Panc1 (cell line): ENCODE measurements at regions not wholly inside any gene's neighbourhood (a gene's known extent, or its start where the extent isn't known, plus 50 kb on each side); places are given as distances from the start of the nearest gene placed in this dataset.

Source experiments
- ATAC-seq: fragments of 200-7000 bp; cut with Tn5 transposase; 2 replicates; pipeline ENCODE4 v1.9.1; 2020; ENCODE audit warnings: mild to moderate bottlenecking, moderate library complexity
- BruUV-seq: library from RNA; stranded (reverse); fragments of 400-500 nt; replicated peaks from 2 replicates; lab custom pipeline; 2021; lab: Mats Ljungman, UMichigan
- CTCF ChIA-PET: fragments of 300-600 bp; sonication (Branson Sonifier 250); formaldehyde crosslinking; loops from one replicate; lab custom pipeline; 2022; ENCODE audit warnings: antibody characterized with exemption; lab: Charles Lee
- POLR2A ChIA-PET: fragments of 300-600 bp; sonication (Branson Sonifier 250); formaldehyde crosslinking; loops from one replicate; lab custom pipeline; 2022; ENCODE audit warnings: antibody characterized with exemption; lab: Charles Lee
- DNase-seq: peaks from one replicate; pipeline ENCODE4 v3.0.0-alpha.2; 2010; ENCODE audit warnings: low read depth, low spot score
- H3K27ac ChIP-seq: 2 replicates; pipeline ENCODE4 v1.5.1; 2011; ENCODE audit warnings: mild to moderate bottlenecking, low read length, inconsistent platforms
- H3K27me3 ChIP-seq: fragments of 200-500 bp; sonication (Bioruptor generic); 2 replicates; pipeline ENCODE4 v1.6.0; 2014; ENCODE audit warnings: low read length, inconsistent platforms; ENCODE audit not compliant: control insufficient read depth, insufficient read depth
- H3K36me3 ChIP-seq: fragments of 200-500 bp; sonication (Bioruptor generic); 2 replicates; pipeline ENCODE4 v1.5.1; 2014; ENCODE audit warnings: inconsistent platforms, mild to moderate bottlenecking, low read length, moderate library complexity; ENCODE audit not compliant: control insufficient read depth, insufficient read depth
- H3K4me1 ChIP-seq: 2 replicates; pipeline ENCODE4 v1.5.1; 2011; ENCODE audit warnings: inconsistent platforms, mild to moderate bottlenecking, low read length, moderate library complexity; ENCODE audit not compliant: control insufficient read depth, insufficient read depth
- H3K4me3 ChIP-seq, 2 experiments: 2 replicates each; pipeline ENCODE4 v1.5.1; 2011 to 2012; ENCODE audit warnings: low read depth in 2 of 2, low read length in 2 of 2, mild to moderate bottlenecking in 2 of 2, inconsistent platforms in 1 of 2, moderate library complexity in 1 of 2
- H3K9me3 ChIP-seq: fragments of 200-500 bp; sonication (Bioruptor generic); 2 replicates; pipeline ENCODE4 v1.5.1; 2014; ENCODE audit warnings: low read depth, mild to moderate bottlenecking, inconsistent platforms, low read length, moderate library complexity; ENCODE audit not compliant: control insufficient read depth, insufficient read depth
- POLR2AphosphoS5 ChIP-seq: IDR thresholded peaks from 2 replicates; pipeline ENCODE4 v1.6.1; 2012; ENCODE audit warnings: mild to moderate bottlenecking, low read depth, low read length, moderate library complexity
- SIN3A ChIP-seq: IDR thresholded peaks from 2 replicates; pipeline ENCODE4 v1.6.1; 2012; ENCODE audit warnings: low read depth, mild to moderate bottlenecking, low read length, moderate library complexity, borderline replicate concordance; ENCODE audit not compliant: insufficient read depth
- TCF7L2 ChIP-seq: IDR thresholded peaks from 2 replicates; pipeline ENCODE4 v1.6.1; 2011; ENCODE audit warnings: mild to moderate bottlenecking, low read depth, low read length, inconsistent platforms
- in situ Hi-C: cut with HindIII; loops from 2 replicates; pipeline ENCODE4 v1.10.0; 2016; ENCODE audit warnings: low sequenced_read_pairs, low pct_unique_long_range_greater_than_20kb
- intact Hi-C: fragments of 100-400 bp; cut with micrococcal nuclease; formaldehyde crosslinking; loops from one replicate; pipeline ENCODE4 v1.10.0; 2022; ENCODE audit not compliant: unreplicated experiment
- TF ChIP-seq, protein P1 (sequence below), 2 experiments: IDR thresholded peaks; 2 replicates each; pipeline ENCODE4 v1.6.1; 2011 to 2012; ENCODE audit warnings: low read depth in 2 of 2, control low read depth in 1 of 2, low read length in 1 of 2, mild to moderate bottlenecking in 1 of 2, moderate library complexity in 1 of 2; ENCODE audit not compliant: insufficient read depth in 1 of 2
- TF ChIP-seq, protein P2 (sequence below): fragments of 450-650 bp; IDR thresholded peaks from 2 replicates; pipeline ENCODE4 v1.5.1; 2017; ENCODE audit warnings: mild to moderate bottlenecking

DNA sequence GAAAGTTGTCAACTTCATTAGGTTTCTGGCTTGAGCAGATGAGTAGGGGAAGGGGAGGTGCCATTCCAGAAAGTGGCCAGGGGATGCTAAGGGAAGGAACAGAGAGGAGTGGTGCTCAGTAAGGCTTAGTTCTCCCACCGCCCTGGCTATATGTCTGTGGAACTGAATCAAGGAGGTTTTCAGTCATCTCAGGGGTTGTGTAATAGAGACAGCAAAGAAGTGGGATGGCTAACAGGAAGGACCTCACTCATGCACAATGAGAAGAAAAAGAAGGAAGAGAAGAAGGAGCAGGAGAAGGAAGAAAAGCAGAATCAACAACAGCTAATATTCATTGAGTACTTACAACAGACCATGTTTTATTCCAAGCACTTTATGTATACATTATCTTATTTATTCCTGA, 368.7 kb downstream of the MID1IP1 start:
- in situ Hi-C loops (no loop called here), intact Hi-C loops (no loop called here)
- H3K4me1 ChIP-seq, result no peaks in the 10 kb centered on the region

DNA sequence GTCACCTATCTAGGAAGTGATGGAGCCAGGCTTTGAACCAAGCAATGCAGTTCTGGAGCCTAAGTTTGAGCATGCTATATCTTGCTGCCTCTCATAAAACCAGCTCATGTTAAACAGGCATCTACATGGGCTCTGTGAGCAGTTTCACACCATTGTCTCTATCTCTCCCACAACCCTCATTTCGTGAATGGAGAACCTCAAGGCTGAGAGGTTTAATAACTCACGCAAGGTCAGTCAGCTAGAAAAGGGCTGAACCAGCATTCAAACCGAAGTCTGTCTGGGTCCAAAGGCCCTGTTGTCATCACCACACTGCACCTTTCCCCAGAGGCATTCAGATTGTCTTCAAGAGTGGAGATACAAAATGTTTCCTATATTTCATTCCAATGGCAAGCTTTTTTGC, 369.2 kb downstream of the MID1IP1 start:
- intact Hi-C loops (no loop called here), in situ Hi-C loops (no loop called here)
- BruUV-seq, result no TSS peak
- no peak overlapping the region for H3K27ac ChIP-seq
- H3K9me3 ChIP-seq, result no peaks in the 10 kb centered on the region
- H3K4me3 ChIP-seq, result no peak overlapping the region
- H3K4me1 ChIP-seq, result no peaks in the 10 kb centered on the region
- H3K27me3 ChIP-seq, result no peaks in the 10 kb centered on the region
- TF ChIP-seq TCF7L2 (no peak), POLR2AphosphoS5 (no peak), SIN3A (no peak)
- TF ChIP-seq, protein P1, sequence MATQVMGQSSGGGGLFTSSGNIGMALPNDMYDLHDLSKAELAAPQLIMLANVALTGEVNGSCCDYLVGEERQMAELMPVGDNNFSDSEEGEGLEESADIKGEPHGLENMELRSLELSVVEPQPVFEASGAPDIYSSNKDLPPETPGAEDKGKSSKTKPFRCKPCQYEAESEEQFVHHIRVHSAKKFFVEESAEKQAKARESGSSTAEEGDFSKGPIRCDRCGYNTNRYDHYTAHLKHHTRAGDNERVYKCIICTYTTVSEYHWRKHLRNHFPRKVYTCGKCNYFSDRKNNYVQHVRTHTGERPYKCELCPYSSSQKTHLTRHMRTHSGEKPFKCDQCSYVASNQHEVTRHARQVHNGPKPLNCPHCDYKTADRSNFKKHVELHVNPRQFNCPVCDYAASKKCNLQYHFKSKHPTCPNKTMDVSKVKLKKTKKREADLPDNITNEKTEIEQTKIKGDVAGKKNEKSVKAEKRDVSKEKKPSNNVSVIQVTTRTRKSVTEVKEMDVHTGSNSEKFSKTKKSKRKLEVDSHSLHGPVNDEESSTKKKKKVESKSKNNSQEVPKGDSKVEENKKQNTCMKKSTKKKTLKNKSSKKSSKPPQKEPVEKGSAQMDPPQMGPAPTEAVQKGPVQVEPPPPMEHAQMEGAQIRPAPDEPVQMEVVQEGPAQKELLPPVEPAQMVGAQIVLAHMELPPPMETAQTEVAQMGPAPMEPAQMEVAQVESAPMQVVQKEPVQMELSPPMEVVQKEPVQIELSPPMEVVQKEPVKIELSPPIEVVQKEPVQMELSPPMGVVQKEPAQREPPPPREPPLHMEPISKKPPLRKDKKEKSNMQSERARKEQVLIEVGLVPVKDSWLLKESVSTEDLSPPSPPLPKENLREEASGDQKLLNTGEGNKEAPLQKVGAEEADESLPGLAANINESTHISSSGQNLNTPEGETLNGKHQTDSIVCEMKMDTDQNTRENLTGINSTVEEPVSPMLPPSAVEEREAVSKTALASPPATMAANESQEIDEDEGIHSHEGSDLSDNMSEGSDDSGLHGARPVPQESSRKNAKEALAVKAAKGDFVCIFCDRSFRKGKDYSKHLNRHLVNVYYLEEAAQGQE (IDR thresholded peaks at IDR 0.05; ENCODE audit: insufficient read depth in 1 of 2, low read depth in 2 of 2, low read length in 1 of 2), result no peak
- TF ChIP-seq, protein P2, sequence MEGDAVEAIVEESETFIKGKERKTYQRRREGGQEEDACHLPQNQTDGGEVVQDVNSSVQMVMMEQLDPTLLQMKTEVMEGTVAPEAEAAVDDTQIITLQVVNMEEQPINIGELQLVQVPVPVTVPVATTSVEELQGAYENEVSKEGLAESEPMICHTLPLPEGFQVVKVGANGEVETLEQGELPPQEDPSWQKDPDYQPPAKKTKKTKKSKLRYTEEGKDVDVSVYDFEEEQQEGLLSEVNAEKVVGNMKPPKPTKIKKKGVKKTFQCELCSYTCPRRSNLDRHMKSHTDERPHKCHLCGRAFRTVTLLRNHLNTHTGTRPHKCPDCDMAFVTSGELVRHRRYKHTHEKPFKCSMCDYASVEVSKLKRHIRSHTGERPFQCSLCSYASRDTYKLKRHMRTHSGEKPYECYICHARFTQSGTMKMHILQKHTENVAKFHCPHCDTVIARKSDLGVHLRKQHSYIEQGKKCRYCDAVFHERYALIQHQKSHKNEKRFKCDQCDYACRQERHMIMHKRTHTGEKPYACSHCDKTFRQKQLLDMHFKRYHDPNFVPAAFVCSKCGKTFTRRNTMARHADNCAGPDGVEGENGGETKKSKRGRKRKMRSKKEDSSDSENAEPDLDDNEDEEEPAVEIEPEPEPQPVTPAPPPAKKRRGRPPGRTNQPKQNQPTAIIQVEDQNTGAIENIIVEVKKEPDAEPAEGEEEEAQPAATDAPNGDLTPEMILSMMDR, result no peak
- no peak for ATAC-seq
- H3K36me3 ChIP-seq, result no peaks in the 10 kb centered on the region
- ChIA-PET POLR2A (no interaction called here), CTCF (no interaction called here)
- DNase-seq, result no peak

More for the DNA sequence above, 368.7 kb downstream of the MID1IP1 start:
- no peak for ATAC-seq
- DNase-seq, result no peak
- H3K36me3 ChIP-seq, result no peaks in the 10 kb centered on the region
- H3K4me3 ChIP-seq, result no peak overlapping the region
- no TSS peak for BruUV-seq
- ChIA-PET POLR2A (no interaction called here), CTCF (no interaction called here)
- H3K27ac ChIP-seq, result no peak overlapping the region
- H3K27me3 ChIP-seq, result no peaks in the 10 kb centered on the region
- no peaks in the 10 kb centered on the region for H3K9me3 ChIP-seq
- TF ChIP-seq TCF7L2 (no peak), SIN3A (no peak), POLR2AphosphoS5 (no peak)
- TF ChIP-seq, protein P2, result no peak
- TF ChIP-seq, protein P1 (IDR thresholded peaks at IDR 0.05; ENCODE audit: insufficient read depth in 1 of 2, low read depth in 2 of 2, low read length in 1 of 2), result no peak
